ENCODE measurements at regions not wholly inside any gene's neighbourhood (a gene's known extent, or its start where the extent isn't known, plus 50 kb on each side); places are given as distances from the start of the nearest gene placed in this dataset.

DNA sequence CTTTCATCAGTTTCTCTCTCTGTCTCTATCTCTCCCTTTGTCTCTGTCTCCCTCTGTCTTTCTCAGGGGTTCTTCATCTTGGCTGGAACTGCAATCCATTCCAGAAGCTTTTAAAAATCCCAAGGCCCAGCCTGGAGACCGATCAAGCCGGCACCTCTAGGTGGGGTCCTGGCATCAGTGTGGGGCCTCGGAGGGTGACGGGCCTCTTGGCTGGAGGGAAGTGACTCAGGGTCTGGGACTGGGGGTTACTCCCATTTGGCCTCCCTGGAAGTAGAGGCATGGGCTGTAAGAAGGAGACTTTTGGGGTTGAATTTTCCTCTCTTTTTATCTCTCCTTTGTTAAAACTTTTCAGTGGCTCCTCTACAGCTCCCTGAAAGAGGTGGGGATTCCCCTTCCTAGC, 52.8 kb upstream of the OTOF start:
- TF ChIP-seq, protein P1, sequence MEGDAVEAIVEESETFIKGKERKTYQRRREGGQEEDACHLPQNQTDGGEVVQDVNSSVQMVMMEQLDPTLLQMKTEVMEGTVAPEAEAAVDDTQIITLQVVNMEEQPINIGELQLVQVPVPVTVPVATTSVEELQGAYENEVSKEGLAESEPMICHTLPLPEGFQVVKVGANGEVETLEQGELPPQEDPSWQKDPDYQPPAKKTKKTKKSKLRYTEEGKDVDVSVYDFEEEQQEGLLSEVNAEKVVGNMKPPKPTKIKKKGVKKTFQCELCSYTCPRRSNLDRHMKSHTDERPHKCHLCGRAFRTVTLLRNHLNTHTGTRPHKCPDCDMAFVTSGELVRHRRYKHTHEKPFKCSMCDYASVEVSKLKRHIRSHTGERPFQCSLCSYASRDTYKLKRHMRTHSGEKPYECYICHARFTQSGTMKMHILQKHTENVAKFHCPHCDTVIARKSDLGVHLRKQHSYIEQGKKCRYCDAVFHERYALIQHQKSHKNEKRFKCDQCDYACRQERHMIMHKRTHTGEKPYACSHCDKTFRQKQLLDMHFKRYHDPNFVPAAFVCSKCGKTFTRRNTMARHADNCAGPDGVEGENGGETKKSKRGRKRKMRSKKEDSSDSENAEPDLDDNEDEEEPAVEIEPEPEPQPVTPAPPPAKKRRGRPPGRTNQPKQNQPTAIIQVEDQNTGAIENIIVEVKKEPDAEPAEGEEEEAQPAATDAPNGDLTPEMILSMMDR (IDR thresholded peaks at IDR 0.05; ENCODE audit: unreplicated experiment) = no peak
- H3K36me3 Mint-ChIP-seq = no peaks in the 10 kb centered on the region
- no peak overlapping the region for H3K27ac Mint-ChIP-seq
- no peak overlapping the region for H3K4me3 Mint-ChIP-seq
- DNase-seq (ENCODE audit: low spot score in 2 of 2, unreplicated experiment in 2 of 2) = no peak
- peaks cover 7% of the 10 kb centered on the region for H3K4me1 Mint-ChIP-seq
- H3K27me3 Mint-ChIP-seq (ENCODE audit: low read depth) = peaks cover 3% of the 10 kb centered on the region
- no peaks in the 10 kb centered on the region for H3K9me3 Mint-ChIP-seq

DNA sequence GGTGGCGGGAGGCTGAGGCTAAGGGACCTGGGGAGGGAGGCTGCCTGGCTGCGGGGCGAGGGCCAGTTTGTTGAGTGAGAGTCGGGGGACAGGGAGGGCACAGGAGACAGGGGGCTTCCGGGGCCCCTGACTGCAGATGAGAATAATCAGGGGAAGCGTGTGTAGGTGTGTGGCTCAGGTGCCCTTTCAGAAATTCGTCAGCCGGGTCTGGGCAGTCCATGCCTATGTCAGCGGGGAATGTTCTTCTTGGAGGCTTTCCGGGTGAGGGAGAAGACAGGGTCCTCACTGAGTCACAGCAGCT, 52.3 kb upstream of the OTOF start:
- DNase-seq (ENCODE audit: low spot score in 2 of 2, unreplicated experiment in 2 of 2) = no peak
- TF ChIP-seq, protein P1 (IDR thresholded peaks at IDR 0.05; ENCODE audit: unreplicated experiment) = no peak
- Mint-ChIP-seq H3K36me3 (no peaks in the 10 kb centered on the region), H3K9me3 (no peaks in the 10 kb centered on the region), H3K4me3 (no peak overlapping the region), H3K27ac (no peak overlapping the region), H3K27me3 (ENCODE audit: low read depth) (peaks cover 3% of the 10 kb centered on the region), H3K4me1 (peaks cover 7% of the 10 kb centered on the region)

DNA sequence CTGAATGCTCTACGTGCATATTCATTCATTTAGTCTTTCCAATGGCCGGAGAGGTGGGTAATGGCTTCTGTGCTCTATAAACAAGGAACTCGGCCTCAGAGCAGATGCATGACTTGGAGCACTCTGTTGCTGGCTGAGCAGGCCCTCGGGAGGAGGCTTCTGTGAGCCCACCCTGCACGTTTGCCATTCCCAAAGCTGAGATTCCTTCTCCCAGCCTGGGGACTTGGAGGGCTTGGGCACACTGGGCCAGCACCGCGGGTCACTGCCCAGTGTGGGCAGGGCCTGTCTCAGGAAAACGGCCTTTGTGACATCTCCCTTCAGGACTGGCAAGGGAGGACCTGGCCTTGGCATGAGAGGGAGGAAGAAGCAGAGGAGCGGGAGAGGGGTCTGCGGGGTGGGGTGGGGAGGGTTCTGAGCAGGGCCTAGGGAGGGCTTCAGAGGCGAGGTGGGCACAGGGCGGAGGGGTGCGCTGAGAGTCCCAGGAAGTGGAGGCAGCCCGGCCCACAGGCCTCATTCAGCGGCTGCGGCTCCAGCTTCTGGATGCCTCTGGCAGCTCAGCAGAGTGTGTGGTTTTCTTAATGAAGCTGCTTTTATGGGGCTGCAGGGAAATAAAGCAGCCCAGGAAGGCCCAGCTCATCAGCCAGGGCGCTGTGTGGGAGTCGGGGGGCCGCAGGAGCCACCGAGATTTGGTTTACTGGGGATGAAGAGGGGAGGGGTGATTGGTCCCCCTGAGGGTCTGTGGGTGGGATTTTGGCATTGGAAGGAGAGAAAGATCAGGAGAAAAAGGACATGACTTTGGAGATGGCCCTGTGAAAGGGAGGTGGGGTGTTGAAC, 51.7 kb upstream of the OTOF start:
- Mint-ChIP-seq H3K27ac (peak overlapping the region; percentile 14), H3K36me3 (no peaks in the 10 kb centered on the region), H3K9me3 (no peaks in the 10 kb centered on the region), H3K4me1 (peaks cover 7% of the 10 kb centered on the region), H3K27me3 (ENCODE audit: low read depth) (peaks cover 3% of the 10 kb centered on the region), H3K4me3 (no peak overlapping the region)
- TF ChIP-seq, protein P1 (IDR thresholded peaks at IDR 0.05; ENCODE audit: unreplicated experiment) = no peak
- DNase-seq (ENCODE audit: low spot score in 2 of 2, unreplicated experiment in 2 of 2) = no peak

DNA sequence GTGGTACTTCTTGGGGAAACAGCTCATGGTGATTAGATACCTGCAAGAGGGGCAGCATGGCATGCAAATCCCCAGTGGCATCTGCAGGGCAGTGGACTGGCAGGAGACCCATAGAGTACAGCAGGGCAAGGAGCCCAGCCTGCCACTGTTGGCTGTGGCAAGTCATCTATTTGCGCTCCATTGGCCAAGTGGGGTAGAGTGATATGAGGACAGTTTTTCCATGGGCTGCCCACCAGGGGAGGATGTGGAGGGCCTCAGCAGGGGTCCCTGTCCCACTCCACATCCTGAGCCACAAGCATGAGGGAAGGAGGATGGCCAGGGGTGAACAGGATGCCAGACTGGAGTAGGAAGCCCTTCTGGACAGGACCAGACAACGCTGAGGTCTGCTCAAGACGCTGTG, 50.9 kb upstream of the OTOF start:
- Mint-ChIP-seq H3K9me3 (no peaks in the 10 kb centered on the region), H3K4me1 (peaks cover 7% of the 10 kb centered on the region), H3K27me3 (ENCODE audit: low read depth) (peaks cover 3% of the 10 kb centered on the region), H3K27ac (no peak overlapping the region), H3K36me3 (no peaks in the 10 kb centered on the region), H3K4me3 (no peak overlapping the region)
- no peak for DNase-seq (ENCODE audit: low spot score in 2 of 2, unreplicated experiment in 2 of 2)
- TF ChIP-seq, protein P1 (IDR thresholded peaks at IDR 0.05; ENCODE audit: unreplicated experiment) = no peak

GRCh38 chr2:26527726-26528585, 50.0 kb upstream of the OTOF start:
- no peaks in the 10 kb centered on the region for H3K36me3 Mint-ChIP-seq
- H3K4me3 Mint-ChIP-seq = no peak overlapping the region
- H3K4me1 Mint-ChIP-seq = peaks cover 7% of the 10 kb centered on the region
- no peak for DNase-seq (ENCODE audit: low spot score in 2 of 2, unreplicated experiment in 2 of 2)
- peaks cover 3% of the 10 kb centered on the region for H3K27me3 Mint-ChIP-seq (ENCODE audit: low read depth)
- no peak overlapping the region for H3K27ac Mint-ChIP-seq
- TF ChIP-seq, protein P1 (IDR thresholded peaks at IDR 0.05; ENCODE audit: unreplicated experiment) = no peak
- H3K9me3 Mint-ChIP-seq = no peaks in the 10 kb centered on the region

Measured in mesothelial cell of epicardium (in vitro differentiated cells).